Dermis blood vessel endothelial cell (primary cell): ENCODE measurements at regions not wholly inside any gene's neighbourhood (a gene's known extent, or its start where the extent isn't known, plus 50 kb on each side); places are given as distances from the start of the nearest gene placed in this dataset.
"Not testable (repeated sequence)": the region's sequence is repeated elsewhere in the genome, so short reads cannot be mapped to it uniquely, and the experiment has no call there.

Experiments
- DNase-seq: peaks from one replicate; pipeline ENCODE4 v3.0.0; 2010

DNA sequence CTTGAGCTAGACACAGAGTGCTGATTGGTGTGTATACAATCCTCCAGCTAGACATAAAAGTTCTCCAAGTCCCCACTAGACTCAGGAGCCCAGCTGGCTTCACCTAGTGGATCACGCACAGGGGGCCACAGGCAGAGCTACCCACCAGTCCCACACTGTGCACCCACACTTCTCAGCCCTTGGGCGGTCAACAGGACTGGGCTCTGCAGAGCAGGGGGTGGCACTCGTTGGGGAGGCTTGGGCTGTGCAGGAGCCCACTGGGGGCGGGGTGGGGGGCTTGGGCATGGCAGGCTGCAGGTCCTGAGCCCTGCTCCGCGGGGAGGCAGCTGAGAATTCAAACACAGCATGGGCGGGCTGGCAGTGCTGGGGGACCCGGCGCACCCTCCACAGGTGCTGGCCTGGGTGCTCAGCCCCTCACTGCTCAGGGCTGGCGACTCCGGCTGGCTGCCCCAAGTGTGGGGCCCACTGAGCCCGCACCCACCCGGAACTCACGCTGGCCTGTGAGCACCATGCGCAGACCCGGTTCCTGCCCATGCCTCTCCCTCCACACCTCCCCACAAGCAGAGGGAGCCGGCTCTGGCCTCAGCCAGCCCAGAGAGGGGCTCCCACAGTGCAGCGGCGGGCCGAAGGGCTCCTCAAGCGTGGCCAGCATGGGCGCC lies 873.8 kb downstream of the PCDH17 start:
- DNase-seq: not testable (repeated sequence)

DNA sequence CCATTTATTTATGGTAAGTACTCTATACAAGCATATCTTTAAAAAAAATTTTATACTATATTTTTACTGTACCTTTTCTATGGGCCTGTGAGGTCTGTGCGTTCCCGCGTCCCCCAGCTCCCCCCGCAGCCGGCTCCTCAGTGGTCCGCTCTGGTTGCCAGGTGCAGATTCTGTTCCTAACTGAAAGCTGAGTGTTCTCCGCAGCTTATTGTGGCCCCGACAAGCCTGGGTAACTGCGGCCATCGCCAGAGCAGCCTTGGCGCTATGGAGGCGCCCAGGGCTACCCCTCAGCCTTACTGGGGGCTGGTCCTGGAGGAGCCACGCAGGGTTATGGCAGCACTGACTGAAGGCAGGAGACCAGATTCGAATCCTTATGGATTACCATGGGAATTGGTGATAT lies 896.8 kb downstream of the PCDH17 start:
- DNase-seq: no peak

DNA sequence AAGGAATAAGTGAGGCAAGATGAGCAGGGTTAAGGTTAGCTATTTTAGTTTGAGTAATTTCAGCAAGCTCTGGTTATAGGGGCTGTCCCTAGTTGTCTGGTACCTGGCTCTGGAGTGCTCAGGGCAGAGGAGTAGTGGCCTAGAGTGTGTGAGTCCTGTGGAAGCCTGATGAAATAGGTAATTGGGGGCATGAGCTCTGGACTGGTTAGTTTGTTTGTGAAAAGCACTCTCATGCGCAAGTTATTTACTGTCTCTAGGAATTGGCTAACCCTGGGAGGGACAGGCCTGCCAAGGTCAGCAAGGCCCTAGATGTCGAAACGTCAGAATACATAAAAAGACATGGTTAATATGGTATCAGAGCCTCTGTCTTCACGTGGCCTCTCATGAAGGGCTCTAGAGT lies 900.1 kb downstream of the PCDH17 start:
- DNase-seq: no peak

DNA sequence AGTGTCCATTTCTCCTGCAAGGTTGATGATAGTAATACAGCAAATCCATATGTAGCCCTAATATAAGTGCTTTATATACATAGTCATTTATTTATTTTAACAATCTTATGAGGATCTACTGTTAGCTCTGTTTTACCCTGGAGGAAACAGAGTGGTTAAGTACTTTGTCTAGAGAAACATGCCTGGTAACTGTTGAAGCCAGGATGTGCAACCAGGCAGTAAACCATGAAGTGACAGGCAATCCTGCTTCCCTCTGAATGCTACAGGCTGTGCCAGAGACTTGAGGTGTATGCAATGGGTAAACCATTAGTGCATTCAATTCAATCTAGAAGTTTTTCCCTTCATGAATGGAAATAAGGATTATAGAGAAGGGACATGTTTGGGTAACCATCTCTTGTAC lies 911.0 kb downstream of the PCDH17 start:
- DNase-seq: no peak

DNA sequence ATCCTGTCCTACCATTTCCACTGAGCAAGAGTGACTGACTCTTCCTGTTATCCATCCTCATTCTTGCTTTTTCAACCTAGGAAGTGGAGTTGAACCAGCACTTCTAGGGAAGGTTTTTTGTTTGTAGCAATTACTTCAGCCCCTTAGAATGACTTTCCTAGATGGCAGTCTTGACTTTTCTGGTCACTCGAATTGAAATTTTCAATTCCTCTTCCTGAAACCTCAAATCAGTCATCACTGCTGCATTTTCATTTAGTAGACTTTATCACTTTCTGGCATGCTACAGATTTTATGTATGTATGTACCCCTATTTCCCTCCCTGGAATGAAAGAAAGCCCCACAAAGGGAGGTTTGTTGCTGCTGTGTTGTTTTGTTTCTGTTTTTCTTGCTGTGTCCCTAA lies 915.9 kb downstream of the PCDH17 start:
- DNase-seq: no peak

DNA sequence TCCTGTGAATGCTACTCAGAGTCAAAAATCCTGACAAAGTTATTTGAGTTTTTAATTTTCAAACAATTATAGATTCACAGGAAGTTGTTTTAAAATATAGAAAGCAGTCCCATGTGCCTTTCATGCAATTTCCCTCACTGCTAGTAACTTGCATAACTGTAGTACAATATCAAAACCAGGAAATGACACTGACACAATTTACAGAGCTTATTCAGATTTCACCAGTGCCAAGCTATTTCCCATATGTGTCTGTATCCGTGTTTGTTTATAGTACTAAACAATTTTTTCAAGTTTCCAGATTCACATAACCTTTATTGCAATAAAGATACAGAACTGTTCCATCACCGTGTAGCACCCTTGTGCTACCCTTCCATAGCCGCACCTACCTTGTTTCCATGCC lies 934.6 kb downstream of the PCDH17 start:
- DNase-seq: no peak

DNA sequence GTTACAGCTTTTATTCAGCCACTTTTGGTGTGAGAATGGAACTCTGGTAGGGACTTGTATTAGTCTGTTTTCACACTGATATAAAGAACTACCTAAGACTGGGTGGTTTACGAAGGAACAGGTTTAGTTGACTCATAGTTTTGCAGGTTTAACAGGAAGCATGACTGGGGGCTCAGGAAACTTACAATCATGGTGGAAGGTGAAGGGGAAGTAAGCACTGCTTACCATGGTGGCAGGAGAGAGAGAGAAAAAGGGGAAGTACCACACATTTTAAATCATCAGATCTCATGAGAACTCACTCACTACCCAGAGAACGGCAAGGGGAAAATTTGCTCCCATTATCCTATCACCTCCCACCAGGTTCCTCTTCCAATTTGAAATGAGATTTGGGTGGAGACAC lies 942.2 kb downstream of the PCDH17 start:
- no peak for DNase-seq

DNA sequence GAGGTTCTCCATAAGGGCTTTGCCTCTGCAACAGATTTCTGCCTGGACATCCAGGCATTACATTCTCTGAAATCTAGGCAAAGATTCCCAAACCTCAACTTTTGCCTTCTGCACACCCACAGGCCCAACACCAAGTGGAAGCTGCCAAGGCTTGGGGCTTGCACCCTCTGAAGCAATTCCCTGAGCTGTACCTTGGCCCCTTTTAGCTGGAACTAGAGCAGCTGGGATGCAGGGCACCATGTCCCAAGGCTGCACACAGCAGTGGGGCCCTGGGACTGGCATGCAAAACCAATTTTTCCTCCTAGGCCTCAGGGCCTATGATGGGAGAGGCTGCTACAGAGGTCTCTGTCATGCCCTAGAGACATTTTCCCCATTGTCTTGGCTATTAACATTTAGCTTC lies 943.2 kb downstream of the PCDH17 start:
- DNase-seq: no peak

DNA sequence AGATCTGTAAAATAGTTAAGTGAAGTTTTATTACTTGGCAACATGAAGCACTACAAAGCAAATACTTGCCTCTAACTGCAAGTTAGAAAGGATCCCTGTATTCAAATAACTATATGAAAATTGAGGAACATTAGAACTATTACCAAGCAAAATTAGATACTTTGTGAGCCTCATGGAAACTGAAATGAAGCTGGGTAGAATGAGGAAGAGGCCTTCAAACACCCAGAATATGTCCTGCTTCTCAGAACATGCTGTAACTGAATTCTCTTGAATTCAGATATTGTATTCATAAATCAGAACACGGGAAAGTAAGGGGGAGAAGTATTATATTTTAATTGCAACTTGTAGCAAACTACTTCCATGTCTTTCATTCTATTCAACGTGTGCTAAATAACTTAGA lies 947.9 kb downstream of the PCDH17 start:
- no peak for DNase-seq

DNA sequence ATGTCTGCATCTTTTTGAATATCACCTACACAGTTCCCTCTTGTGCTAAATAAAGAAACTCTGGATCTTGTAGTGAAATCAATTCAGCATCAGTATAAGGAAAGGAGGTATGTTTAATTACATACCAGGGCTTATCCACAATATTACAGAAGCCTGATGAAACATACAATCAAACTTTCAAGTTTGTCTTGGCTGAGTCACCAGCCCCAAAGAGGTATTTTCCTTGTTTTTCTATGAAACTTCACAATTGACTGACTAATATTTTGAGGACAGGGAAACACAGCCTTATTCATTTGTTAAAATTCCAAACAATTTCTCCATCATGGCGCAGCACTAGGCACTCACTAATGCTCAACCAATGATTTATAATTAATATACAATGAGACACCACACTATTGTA lies 952.4 kb downstream of the PCDH17 start:
- DNase-seq: no peak

DNA sequence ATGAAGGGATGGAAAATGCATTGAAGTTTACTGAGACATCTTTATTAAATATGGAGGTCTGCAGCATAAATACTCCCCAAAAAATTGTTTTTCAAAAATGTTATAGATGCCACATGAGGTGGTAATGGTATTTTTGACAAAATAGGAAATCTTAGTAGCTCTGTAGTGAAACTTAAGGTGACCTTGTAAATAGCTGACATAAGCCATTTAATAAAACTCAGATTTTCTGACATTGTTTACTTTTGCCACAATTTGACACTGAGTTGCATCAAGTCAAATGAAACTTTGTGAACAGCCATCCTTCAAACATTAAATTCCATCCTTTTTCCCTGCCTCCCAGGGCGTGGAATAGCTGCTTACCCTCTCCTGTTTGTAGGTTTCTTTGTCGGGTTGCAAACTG lies 953.1 kb downstream of the PCDH17 start:
- no peak for DNase-seq

DNA sequence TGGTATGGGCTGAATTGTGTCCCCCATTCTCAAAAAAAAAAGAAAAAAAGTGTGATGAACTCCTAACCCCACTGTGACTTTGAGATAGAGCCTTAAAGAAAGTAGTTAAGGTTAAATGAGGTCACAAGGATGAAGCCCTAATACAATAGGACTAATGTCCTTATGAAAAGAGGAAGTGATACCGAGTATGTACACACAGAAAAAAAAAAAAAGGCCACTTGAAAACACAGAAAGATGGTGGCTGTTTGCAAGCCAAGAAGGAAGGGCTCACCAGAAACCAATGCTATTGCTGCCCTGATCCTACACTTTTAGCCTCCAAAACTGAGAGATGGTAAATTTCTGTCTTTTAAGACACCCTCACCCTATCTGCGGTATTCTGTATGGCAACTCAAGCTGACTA lies 955.6 kb downstream of the PCDH17 start:
- DNase-seq: no peak

DNA sequence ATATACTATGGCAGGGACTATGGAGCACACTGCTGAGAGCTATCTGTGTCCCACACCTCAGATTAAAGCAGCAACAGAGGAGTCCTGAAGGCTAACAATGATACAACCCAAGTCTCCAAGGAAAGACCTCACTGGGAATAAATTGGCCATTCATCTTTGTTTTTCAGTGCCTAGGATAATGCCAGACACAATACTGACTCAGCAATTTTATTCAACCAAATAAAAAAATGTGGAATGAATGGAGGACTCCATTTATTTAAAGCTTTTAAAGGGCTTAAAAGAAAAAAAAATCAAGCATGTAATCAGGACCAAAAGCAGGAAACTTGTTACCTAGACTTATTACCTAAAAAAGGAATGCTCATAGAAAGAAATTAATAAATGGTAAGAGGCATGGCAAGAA lies 960.5 kb downstream of the PCDH17 start:
- DNase-seq: no peak

DNA sequence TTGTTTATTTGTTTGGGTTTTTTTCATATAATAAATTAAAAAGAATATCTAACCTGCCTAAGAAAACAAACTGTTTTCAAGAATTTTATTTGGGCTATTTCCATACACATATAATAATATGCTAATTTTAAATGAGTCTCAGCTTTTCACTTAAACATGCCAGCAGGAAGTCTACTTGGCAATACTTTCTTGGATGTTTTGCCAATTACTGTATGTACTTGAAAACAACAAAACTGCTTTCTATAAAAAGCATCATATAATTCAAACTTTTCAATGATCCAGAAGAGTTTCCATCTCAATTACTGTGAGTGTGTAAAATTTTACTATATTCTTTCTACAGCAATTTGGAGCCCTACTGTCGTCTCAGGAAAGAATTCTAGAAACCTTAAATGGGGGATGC lies 961.2 kb downstream of the PCDH17 start:
- no peak for DNase-seq

DNA sequence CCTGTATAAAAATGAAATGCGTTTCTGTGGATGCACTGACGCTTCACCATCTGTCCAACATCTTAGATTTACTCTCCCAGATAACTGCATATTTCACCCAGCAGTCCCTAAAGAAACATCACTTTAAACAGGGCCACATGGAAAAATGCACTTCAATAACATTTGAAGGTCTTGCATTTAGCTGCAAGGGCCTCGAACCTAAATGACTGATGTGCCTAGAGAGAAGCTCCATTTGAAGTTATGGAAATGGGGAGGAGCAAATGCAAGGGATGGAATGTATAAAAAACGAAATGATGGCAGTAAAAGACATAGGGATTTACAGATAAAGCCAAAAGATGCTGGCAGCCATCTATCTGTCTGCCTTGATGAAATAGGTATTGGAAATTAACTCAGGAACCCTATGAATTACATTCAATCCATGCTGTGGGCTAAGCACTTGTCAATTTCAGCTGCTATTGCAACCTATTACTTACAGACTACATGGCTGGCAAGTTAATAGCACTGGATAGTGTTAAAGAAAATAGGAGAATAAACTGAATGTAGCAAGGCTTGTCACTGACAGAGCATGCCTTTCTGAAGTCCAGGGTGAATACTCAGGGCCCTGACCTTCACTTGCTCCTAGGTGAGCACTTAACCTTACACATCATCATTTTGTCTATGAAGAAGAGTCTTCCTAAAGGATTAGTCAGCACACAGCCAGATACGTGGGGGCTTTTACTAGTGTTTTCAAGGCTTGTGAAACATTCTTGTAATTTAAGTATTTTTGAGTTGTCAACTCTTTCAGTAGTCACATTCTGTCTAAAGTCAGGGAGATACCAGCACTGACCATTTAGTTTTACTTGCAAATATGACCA lies 963.4 kb downstream of the PCDH17 start:
- DNase-seq: no peak

DNA sequence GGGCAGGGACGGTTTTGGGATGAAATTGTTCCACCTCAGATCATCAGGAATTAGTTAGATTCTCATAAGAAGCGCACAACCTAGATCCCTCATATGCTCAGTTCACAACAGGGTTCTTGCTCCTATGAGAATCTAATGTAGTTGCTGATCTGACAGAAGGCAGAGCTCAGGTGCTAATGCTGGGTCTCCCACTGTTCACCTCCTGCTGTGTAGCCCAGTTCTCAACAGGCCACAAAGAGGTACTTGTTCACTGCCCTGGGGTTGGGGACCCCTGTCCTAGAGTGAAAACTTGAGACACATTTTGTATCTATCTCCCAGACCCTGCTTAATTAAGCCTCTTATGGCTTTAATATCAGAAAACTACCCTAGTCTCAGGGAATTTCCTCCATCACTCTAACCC lies 966.0 kb downstream of the PCDH17 start:
- no peak for DNase-seq

DNA sequence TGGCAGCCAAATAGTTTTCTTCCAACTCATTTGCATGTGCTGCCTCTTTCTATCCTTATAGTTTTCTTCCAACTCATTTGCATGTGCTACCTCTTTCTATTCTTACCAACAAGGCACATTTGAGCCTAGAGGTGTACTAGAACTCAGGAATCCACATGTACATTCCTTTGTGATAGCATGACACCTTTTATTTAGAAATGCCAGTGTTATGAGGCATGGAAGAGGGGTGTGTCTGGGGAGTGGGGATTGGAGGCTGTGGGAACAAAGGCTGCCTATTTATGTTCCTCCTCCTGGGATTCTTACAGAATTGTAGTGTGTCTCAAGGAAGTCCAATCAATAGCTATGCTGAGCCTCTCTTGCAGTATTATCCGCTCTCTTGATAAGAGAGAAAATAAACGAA lies 966.7 kb downstream of the PCDH17 start:
- DNase-seq: no peak

DNA sequence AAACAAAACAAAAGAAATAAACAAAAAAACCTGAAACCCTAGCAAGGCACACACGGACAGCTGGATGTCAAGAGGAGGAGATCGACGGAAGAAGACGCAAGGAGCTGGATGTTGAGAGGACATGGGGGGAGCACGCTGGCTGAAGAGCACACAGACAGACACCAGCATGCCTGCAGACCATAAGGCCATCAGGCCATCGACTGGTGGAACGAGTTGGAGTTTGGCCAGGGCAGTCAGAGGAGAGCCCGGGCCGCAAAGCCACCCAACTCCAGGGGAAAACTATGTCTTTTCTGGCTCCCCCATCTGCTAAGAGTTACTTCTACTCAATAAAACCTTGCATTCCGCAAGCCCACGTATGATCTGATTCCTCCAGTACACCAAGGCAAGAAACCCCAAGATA lies 979.6 kb downstream of the PCDH17 start:
- DNase-seq: no peak

DNA sequence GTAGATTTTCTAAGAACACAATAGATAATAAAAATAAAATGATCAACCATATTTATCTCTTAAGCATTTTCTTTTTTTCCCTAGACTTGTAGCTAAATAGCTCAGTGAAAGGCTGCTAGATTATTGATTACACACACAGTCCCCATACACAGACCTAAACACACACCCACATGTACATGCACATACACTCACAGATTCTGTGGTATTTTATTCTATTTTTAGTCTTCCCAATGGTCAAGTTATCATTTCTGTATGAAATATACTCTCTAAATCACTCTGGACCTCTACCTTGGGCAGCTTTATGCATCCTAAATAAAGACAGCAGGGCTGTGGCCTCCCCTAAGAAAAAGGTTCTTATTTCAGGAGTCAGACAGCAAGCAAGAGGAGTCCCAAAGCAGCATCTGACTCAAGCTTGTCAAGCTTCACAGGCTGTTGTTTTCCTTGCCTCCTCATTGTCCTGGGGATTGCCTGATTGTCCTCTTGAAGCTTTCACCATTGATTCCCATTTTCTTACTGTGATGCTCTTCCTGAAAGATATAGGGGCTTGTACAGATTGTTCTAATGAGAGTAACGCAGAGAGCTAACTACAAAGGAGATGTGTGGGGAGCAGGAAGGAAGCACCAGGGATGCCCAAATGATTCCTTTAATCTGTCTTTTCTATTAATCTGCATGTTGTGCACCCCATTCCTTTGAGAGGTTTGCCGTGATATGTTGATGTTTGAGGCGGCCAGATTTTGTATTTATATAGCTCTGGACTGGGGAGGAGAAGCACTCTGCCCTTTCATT lies 986.5 kb downstream of the PCDH17 start:
- no peak for DNase-seq

DNA sequence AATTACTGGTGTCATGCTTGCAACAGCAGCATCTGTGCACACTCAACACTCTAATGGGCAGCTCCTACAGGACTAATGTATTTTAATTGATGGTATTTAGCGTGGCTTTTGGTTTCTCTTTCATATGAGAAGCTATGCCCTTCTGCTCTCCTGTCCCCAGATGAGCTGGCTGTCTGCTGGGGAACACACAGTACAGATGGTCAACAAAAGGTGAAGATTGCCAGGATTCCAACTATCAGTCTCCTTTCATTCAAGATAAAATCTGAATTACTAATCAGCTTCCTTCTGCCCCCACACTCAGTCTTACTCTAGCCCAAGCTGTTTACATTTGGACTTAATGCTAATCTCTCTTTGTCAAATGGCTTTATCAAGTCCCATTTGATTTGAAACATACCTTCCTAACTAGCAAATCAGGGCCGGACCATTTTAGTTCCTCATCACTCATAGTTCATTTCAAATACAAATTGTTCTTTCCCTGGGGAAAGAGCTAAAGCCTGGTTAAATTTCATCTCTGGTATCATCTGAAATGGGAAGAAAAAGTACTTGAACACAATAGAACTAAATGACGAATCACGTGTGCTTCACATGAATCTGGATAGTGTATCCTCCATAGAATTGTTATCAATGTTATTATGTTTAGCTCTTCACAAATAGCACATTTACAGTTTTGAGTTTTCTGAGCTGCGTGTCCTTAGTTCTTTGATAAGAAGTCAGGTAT lies 988.0 kb downstream of the PCDH17 start:
- DNase-seq: no peak

DNA sequence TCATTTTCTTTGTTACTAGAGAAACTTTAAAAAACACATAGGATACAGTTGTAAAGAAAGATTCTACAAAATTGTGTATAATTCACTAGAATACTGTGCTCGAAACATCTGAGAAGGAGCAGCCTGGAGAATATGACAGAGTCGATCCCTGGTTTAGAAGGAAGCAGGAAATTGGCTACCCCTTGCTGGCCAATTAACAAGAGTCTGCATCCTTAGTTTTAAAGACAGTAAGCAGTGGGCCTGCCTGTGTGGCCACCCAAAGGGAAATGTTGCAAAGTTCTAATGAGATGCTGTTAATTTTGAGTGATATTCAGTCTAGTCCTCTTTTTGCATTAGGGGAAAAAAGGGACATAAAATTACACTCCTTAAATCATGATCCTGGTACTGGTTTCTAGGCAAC lies 988.6 kb downstream of the PCDH17 start:
- no peak for DNase-seq

DNA sequence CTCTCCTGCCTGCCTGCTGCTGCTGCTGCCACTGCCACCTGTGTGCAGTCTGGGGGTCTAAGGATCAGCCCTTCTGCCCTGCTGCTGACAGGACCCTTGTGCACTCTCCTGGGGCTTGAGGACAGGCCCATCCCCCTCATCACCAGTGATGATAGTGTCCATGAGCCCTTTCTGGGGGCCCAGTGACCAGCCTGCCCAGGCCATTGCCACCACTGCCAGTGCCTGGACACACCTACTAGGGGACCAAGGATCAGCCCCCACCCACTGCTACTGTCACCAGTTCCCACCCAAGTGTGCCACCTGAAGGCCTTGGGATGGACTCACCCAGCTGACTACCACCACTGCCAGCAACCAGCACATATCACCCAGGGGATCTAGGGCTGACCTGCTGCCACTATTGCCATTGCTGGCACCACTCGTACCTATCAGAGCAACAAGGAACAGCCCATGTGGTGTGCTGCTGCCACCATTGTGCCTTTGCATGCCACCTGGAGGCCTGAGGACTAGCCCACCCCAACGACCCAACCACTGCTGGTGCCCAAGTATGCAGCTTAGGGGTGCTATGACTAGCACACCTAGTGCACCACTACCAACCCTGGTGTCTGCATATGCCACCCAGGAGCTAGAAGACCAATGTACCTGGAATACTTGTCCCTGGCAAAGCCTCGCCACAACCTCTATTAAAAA lies 994.3 kb downstream of the PCDH17 start:
- no peak for DNase-seq
